K562 (cell line): ENCODE measurements at regions not wholly inside any gene's neighbourhood (a gene's known extent, or its start where the extent isn't known, plus 50 kb on each side); places are given as distances from the start of the nearest gene placed in this dataset.

Source experiments
- MGA ChIP-seq: fragments of 450-650 bp; IDR thresholded peaks from 2 replicates; pipeline ENCODE4 v1.6.1; 2016; ENCODE audit warnings: mild to moderate bottlenecking, moderate library complexity

GRCh38 chr6:221531-222349 lies 70.5 kb upstream of the DUSP22 start (continued):
- TF ChIP-seq MGA = no peak
